ENCODE measurements at regions not wholly inside any gene's neighbourhood (a gene's known extent, or its start where the extent isn't known, plus 50 kb on each side); places are given as distances from the start of the nearest gene placed in this dataset.

DNA sequence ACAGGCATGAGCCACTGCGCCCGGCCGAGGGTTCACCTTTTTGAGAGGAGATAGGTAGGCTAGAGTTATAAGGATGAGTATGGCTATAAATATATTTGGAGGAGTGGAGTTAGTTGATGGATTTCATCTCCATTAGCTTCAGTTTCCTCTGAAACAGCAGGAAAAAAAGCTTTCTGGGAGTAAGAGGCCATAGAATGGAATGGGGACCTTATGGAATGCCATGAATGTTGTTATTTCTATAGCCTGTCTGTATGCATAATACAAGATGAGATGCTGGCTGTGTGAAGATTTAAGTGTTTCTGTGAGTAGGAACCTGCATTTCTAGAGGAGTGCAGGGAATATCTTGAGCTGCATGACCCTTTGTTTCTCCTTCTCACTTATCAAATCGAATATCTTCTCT is 114.9 kb upstream of the ARX start:
- no peaks in the 10 kb centered on the region for H3K9me3 ChIP-seq
- TF ChIP-seq, protein P1, sequence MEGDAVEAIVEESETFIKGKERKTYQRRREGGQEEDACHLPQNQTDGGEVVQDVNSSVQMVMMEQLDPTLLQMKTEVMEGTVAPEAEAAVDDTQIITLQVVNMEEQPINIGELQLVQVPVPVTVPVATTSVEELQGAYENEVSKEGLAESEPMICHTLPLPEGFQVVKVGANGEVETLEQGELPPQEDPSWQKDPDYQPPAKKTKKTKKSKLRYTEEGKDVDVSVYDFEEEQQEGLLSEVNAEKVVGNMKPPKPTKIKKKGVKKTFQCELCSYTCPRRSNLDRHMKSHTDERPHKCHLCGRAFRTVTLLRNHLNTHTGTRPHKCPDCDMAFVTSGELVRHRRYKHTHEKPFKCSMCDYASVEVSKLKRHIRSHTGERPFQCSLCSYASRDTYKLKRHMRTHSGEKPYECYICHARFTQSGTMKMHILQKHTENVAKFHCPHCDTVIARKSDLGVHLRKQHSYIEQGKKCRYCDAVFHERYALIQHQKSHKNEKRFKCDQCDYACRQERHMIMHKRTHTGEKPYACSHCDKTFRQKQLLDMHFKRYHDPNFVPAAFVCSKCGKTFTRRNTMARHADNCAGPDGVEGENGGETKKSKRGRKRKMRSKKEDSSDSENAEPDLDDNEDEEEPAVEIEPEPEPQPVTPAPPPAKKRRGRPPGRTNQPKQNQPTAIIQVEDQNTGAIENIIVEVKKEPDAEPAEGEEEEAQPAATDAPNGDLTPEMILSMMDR (IDR thresholded peaks at IDR 0.05) = no peak
- TF ChIP-seq EP300 (IDR thresholded peaks at IDR 0.05) = no peak
- H3K27me3 ChIP-seq = no peaks in the 10 kb centered on the region
- no peak for DNase-seq
- intact Hi-C loops (cut with DNase I) = no loop called here
- no peaks in the 10 kb centered on the region for H3K36me3 ChIP-seq
- no peak overlapping the region for H3K4me3 ChIP-seq
- H3K27ac ChIP-seq = no peak overlapping the region
- 88 to 89% methylated on average over 4 of the region's 4 CpGs for whole genome bisulfite sequencing, 2 donors
- no peaks in the 10 kb centered on the region for H3K4me1 ChIP-seq

DNA sequence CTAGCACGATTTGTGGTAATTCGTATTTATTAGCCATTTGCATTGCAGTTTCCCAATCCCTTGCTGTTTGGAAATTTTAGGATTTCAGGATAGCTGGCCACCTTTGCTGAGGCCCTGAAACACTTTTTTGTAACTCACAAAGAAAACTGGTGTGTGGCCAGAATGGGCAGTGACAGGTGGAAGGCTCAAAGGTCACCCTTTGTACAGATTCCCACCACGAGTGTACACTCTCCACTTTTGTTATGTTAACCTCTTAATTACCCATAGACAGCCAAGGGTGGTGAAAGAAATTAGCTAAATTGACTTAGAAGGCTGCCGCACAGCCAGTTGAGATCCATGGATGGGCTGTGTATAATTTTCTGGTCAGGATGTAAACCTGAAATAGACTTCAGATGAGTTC is 109.7 kb upstream of the ARX start:
- no peaks in the 10 kb centered on the region for H3K9me3 ChIP-seq
- no peak overlapping the region for H3K27ac ChIP-seq
- no peaks in the 10 kb centered on the region for H3K4me1 ChIP-seq
- no peak for TF ChIP-seq EP300 (IDR thresholded peaks at IDR 0.05)
- no peak for TF ChIP-seq POLR2AphosphoS5 (IDR thresholded peaks at IDR 0.05)
- TF ChIP-seq, protein P1 (IDR thresholded peaks at IDR 0.05) = no peak
- TF ChIP-seq POLR2A (IDR thresholded peaks at IDR 0.05) = no peak
- H3K27me3 ChIP-seq = no peaks in the 10 kb centered on the region
- intact Hi-C loops (cut with DNase I) = no loop called here
- no peaks in the 10 kb centered on the region for H3K36me3 ChIP-seq
- 42 to 72% methylated on average over 4 of the region's 4 CpGs for WGBS, 2 donors
- no peak overlapping the region for H3K4me3 ChIP-seq
- DNase-seq = no peak

DNA sequence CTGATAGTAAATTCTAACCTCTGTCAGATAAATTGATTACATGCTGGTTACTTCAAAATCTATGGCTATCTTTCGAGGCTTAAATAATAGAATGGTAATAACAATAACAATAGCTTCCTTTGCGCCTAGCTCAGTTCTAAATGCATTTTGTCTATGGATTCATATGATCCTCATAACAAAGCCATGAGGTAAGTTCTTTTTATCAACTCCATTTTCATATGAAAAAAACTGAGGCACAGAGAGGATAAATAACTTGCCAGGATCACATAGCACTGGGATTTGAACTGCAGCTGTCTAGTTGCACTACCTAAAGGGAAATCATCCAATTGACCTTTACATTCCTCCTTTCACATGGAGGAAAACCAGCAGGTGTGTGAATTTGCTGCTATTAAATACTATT is 108.6 kb upstream of the ARX start:
- H3K9me3 ChIP-seq = no peaks in the 10 kb centered on the region
- WGBS, 2 donors = 94 to 100% methylated on average over 2 of the region's 2 CpGs
- intact Hi-C loops (cut with DNase I) = no loop called here

DNA sequence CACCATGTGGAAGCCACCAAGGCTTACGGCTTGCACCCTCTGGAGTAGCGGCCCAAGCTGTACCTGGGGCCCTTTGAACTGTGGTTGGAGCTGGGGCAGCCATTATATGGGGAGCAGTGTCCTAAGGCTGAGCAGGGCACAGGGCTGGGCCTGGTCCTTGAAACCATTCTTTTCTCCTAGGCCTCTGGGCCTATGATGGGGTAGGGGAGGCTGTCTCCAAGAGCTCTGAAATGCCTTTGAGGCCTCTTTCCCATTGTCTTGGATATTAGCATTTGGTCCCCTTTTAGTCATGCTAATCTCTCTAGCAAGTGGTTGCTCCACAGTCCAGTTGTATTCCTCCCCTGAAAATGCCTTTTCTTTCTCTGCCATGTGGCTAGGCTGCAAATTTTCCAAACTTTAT is 96.4 kb upstream of the ARX start:
- H3K4me1 ChIP-seq = no peaks in the 10 kb centered on the region
- H3K27me3 ChIP-seq = no peaks in the 10 kb centered on the region
- DNase-seq = no peak
- 92 to 98% methylated on average over 2 of the region's 2 CpGs for WGBS, 2 donors
- no peaks in the 10 kb centered on the region for H3K36me3 ChIP-seq
- intact Hi-C loops (cut with DNase I) = no loop called here
- no peaks in the 10 kb centered on the region for H3K9me3 ChIP-seq
- H3K4me3 ChIP-seq = no peak overlapping the region
- TF ChIP-seq POLR2AphosphoS5 (IDR thresholded peaks at IDR 0.05) (no peak), POLR2A (IDR thresholded peaks at IDR 0.05) (no peak), EP300 (IDR thresholded peaks at IDR 0.05) (no peak)
- TF ChIP-seq, protein P1 (IDR thresholded peaks at IDR 0.05) = no peak
- H3K27ac ChIP-seq = no peak overlapping the region

More for the DNA sequence above, 108.6 kb upstream of the ARX start:
- TF ChIP-seq EP300 (IDR thresholded peaks at IDR 0.05) (no peak), POLR2AphosphoS5 (IDR thresholded peaks at IDR 0.05) (no peak), POLR2A (IDR thresholded peaks at IDR 0.05) (no peak)
- TF ChIP-seq, protein P1 (IDR thresholded peaks at IDR 0.05) = no peak
- DNase-seq = no peak
- no peaks in the 10 kb centered on the region for H3K27me3 ChIP-seq
- no peaks in the 10 kb centered on the region for H3K36me3 ChIP-seq
- no peak overlapping the region for H3K4me3 ChIP-seq
- H3K27ac ChIP-seq = no peak overlapping the region
- H3K4me1 ChIP-seq = no peaks in the 10 kb centered on the region

- 70 to 73% methylated on average over 2 of the region's 2 CpGs for WGBS, 2 donors
These were observed 92.7 kb upstream of the ARX start for GRCh38 chrX:25108481-25108880.

More at GRCh38 chrX:25108481-25108880, 92.7 kb upstream of the ARX start:
- H3K36me3 ChIP-seq = no peaks in the 10 kb centered on the region
- H3K9me3 ChIP-seq = no peaks in the 10 kb centered on the region
- intact Hi-C loops (cut with DNase I) = no loop called here
- TF ChIP-seq, protein P1 (IDR thresholded peaks at IDR 0.05) = no peak
- TF ChIP-seq POLR2AphosphoS5 (IDR thresholded peaks at IDR 0.05) (no peak), POLR2A (IDR thresholded peaks at IDR 0.05) (no peak), EP300 (IDR thresholded peaks at IDR 0.05) (no peak)
- no peaks in the 10 kb centered on the region for H3K27me3 ChIP-seq
- no peak for DNase-seq
- no peak overlapping the region for H3K4me3 ChIP-seq
- no peak overlapping the region for H3K27ac ChIP-seq
- H3K4me1 ChIP-seq = no peaks in the 10 kb centered on the region
